Body of pancreas (tissue), 4 donors: ENCODE measurements at regions not wholly inside any gene's neighbourhood (a gene's known extent, or its start where the extent isn't known, plus 50 kb on each side); places are given as distances from the start of the nearest gene placed in this dataset.
"Not testable (repeated sequence)": the region's sequence is repeated elsewhere in the genome, so short reads cannot be mapped to it uniquely, and the experiment has no call there.

Source experiments
- ATAC-seq: fragments of 150-250 bp; one replicate; pipeline ENCODE4 v1.9.1; 2016
- DNase-seq, 4 donors: peaks; one replicate each; pipeline ENCODE4 v3.0.0-alpha.2; 2019
- H3K27ac ChIP-seq, 4 donors: fragments of 200-600 bp; sonication (generic); 1 replicate in 3 of 4; 2 replicates in 1 of 4; pipeline versions ENCODE4 v1.5.1 to v1.6.1; 2016 to 2019; ENCODE audit warnings: mild to moderate bottlenecking in 1 of 4, mixed read lengths in 1 of 4, moderate library complexity in 1 of 4
- H3K27me3 ChIP-seq, 2 donors: fragments of 200-600 bp; sonication (generic); one replicate each; pipeline ENCODE4 v1.6.0; 2016; ENCODE audit warnings: mild to moderate bottlenecking in 1 of 2
- H3K36me3 ChIP-seq, 2 donors: fragments of 200-600 bp; sonication (generic); replicated peaks in 1 of 2; 2 replicates each; pipeline ENCODE4 v1.5.1; 2016; ENCODE audit warnings: low read depth in 2 of 2; ENCODE audit not compliant: insufficient read depth in 1 of 2
- H3K4me1 ChIP-seq: fragments of 200-600 bp; sonication (generic); one replicate; pipeline ENCODE4 v1.6.0; 2016
- H3K4me3 ChIP-seq, 2 donors: fragments of 200-600 bp; sonication (generic); 1 replicate in 1 of 2; 2 replicates in 1 of 2; pipeline ENCODE4 v1.5.1; 2016 to 2019
- H3K9me3 ChIP-seq, 3 donors: fragments of 200-600 bp; sonication (generic); 1 replicate in 2 of 3; 2 replicates in 1 of 3; pipeline ENCODE4 v1.5.1; 2016
- CTCF ChIP-seq, 7 experiments: fragments of 450-650 bp in 4 of 7; fragments of 200-600 bp in 3 of 7; sonication (generic) in 3 of 7; IDR thresholded peaks; one replicate each; pipeline ENCODE4 v1.5.1; 2016 to 2019; ENCODE audit warnings: antibody characterized with exemption in 7 of 7
- POLR2A ChIP-seq, 3 donors: fragments of 450-650 bp; IDR thresholded peaks; one replicate each; pipeline ENCODE4 v1.6.1; 2016; ENCODE audit warnings: antibody characterized with exemption in 3 of 3, mild to moderate bottlenecking in 2 of 3
- WGBS, 2 donors: methylation state at CpG; one replicate each; pipeline ENCODE4 v1.1.5; 2017; 5-methylcytosine and 5-hydroxymethylcytosine counted together
- intact Hi-C: fragments of 100-400 bp; cut with DNase I; formaldehyde crosslinking; loops from one replicate; pipeline ENCODE4 v1.15.1; 2023

GRCh38 chr3:26236531-26236930 lies 386.0 kb upstream of the LRRC3B start:
- DNase-seq (no peak), ATAC-seq (no peak)
- Histone ChIP-seq H3K4me1 (no peaks in the 10 kb centered on the region), H3K27ac (no peak overlapping the region), H3K27me3 (no peaks in the 10 kb centered on the region), H3K9me3 (no peaks in the 10 kb centered on the region), H3K4me3 (no peak overlapping the region), H3K36me3 (no peaks in the 10 kb centered on the region)
- no peak for TF ChIP-seq POLR2A (IDR thresholded peaks at IDR 0.05)
- TF ChIP-seq CTCF (IDR thresholded peaks at IDR 0.05): no peak
- 62 to 64% methylated on average over 2 of the region's 2 CpGs for WGBS, 2 donors
- intact Hi-C loops: no loop called here

- intact Hi-C loops: no loop called here
- DNase-seq (no peak), ATAC-seq (no peak)
- H3K27ac ChIP-seq: no peak overlapping the region
- H3K4me3 ChIP-seq: no peak overlapping the region
- TF ChIP-seq POLR2A (IDR thresholded peaks at IDR 0.05) (no peak), CTCF (IDR thresholded peaks at IDR 0.05) (no peak)
- H3K36me3 ChIP-seq: no peaks in the 10 kb centered on the region
- H3K9me3 ChIP-seq: no peaks in the 10 kb centered on the region
- 56 to 77% methylated on average over 4 of the region's 4 CpGs for WGBS, 2 donors
- no peaks in the 10 kb centered on the region for H3K4me1 ChIP-seq
- no peaks in the 10 kb centered on the region for H3K27me3 ChIP-seq
Observed at GRCh38 chr3:26237036-26237682, 385.4 kb upstream of the LRRC3B start.

GRCh38 chr3:26244586-26244985 lies 378.0 kb upstream of the LRRC3B start:
- H3K27me3 ChIP-seq, H3K9me3 ChIP-seq, H3K4me3 ChIP-seq, ATAC-seq, H3K27ac ChIP-seq, H3K4me1 ChIP-seq, H3K36me3 ChIP-seq, DNase-seq, intact Hi-C loops: not testable (repeated sequence)
- 88 to 96% methylated on average over 14 of the region's 14 CpGs for WGBS, 2 donors

GRCh38 chr3:26245236-26245635 lies 377.3 kb upstream of the LRRC3B start:
- H3K36me3 ChIP-seq: no peaks in the 10 kb centered on the region
- ATAC-seq: no peak
- H3K27ac ChIP-seq: no peak overlapping the region
- DNase-seq: no peak
- no peaks in the 10 kb centered on the region for H3K9me3 ChIP-seq
- no peaks in the 10 kb centered on the region for H3K4me1 ChIP-seq
- no peak overlapping the region for H3K4me3 ChIP-seq
- intact Hi-C loops: no loop called here
- no peak for TF ChIP-seq CTCF (IDR thresholded peaks at IDR 0.05)
- no peak for TF ChIP-seq POLR2A (IDR thresholded peaks at IDR 0.05)
- H3K27me3 ChIP-seq: no peaks in the 10 kb centered on the region

GRCh38 chr3:26246901-26247300 lies 375.7 kb upstream of the LRRC3B start:
- DNase-seq: no peak
- WGBS, 2 donors: 61 to 74% methylated on average over 2 of the region's 2 CpGs

More at GRCh38 chr3:26246901-26247300, 375.7 kb upstream of the LRRC3B start:
- intact Hi-C loops: no loop called here
- Histone ChIP-seq H3K4me1 (no peaks in the 10 kb centered on the region), H3K9me3 (no peaks in the 10 kb centered on the region), H3K4me3 (no peak overlapping the region), H3K27ac (no peak overlapping the region), H3K36me3 (no peaks in the 10 kb centered on the region), H3K27me3 (no peaks in the 10 kb centered on the region)
- ATAC-seq: no peak
- TF ChIP-seq POLR2A (IDR thresholded peaks at IDR 0.05): no peak
- TF ChIP-seq CTCF (IDR thresholded peaks at IDR 0.05): no peak
